Stimulated activated CD4-positive, alpha-beta T cell treated with anti-CD3 and anti-CD28 coated beads, Interleukin-15, amount 100 ng/mL, for 48 hours (primary cell): ENCODE measurements at regions not wholly inside any gene's neighbourhood (a gene's known extent, or its start where the extent isn't known, plus 50 kb on each side); places are given as distances from the start of the nearest gene placed in this dataset.
"Not testable (repeated sequence)": the region's sequence is repeated elsewhere in the genome, so short reads cannot be mapped to it uniquely, and the experiment has no call there.

ENCODE experiments used
- DNase-seq, 2 donors: peaks; one replicate each; pipeline ENCODE4 v3.0.0-alpha.2; 2020; ENCODE audit warnings: low read depth in 2 of 2

- not testable (repeated sequence) for DNase-seq
These were observed 103.0 kb downstream of the CARTPT start for GRCh38 chr5:71822065-71822464.

GRCh38 chr5:71825992-71826391, 106.9 kb downstream of the CARTPT start:
- no peak for DNase-seq

- no peak for DNase-seq
These were observed 109.4 kb downstream of the CARTPT start for GRCh38 chr5:71828291-71829040.

GRCh38 chr5:71829206-71829605, 110.1 kb downstream of the CARTPT start:
- no peak for DNase-seq

- no peak for DNase-seq
These were observed 111.8 kb downstream of the CARTPT start for GRCh38 chr5:71830681-71831539.

- no peak for DNase-seq
These were observed 114.0 kb downstream of the CARTPT start for GRCh38 chr5:71832812-71833715.

- no peak for DNase-seq
These were observed 115.5 kb downstream of the CARTPT start for GRCh38 chr5:71834601-71835000.

GRCh38 chr5:71836084-71836483, 117.0 kb downstream of the CARTPT start:
- DNase-seq, result no peak

- no peak for DNase-seq
These were observed 117.6 kb downstream of the CARTPT start for GRCh38 chr5:71836559-71837112.

- no peak for DNase-seq
These were observed 119.2 kb downstream of the CARTPT start for GRCh38 chr5:71838286-71838685.

GRCh38 chr5:71839096-71839884, 120.2 kb downstream of the CARTPT start:
- DNase-seq, result no peak

GRCh38 chr5:71841107-71841506, 122.0 kb downstream of the CARTPT start:
- no peak for DNase-seq

GRCh38 chr5:71843111-71843510, 124.0 kb downstream of the CARTPT start:
- no peak for DNase-seq

- DNase-seq, result no peak
These were observed 125.8 kb downstream of the CARTPT start for GRCh38 chr5:71844862-71845261.

GRCh38 chr5:71859515-71859914, 140.4 kb downstream of the CARTPT start:
- no peak for DNase-seq

- DNase-seq, result no peak
These were observed 141.0 kb downstream of the CARTPT start for GRCh38 chr5:71860048-71860447.

- DNase-seq, result no peak
These were observed 142.6 kb downstream of the CARTPT start for GRCh38 chr5:71861682-71862081.

GRCh38 chr5:71862087-71862486, 143.0 kb downstream of the CARTPT start:
- DNase-seq, result no peak

GRCh38 chr5:71862507-71863060, 143.5 kb downstream of the CARTPT start:
- DNase-seq, result no peak
